Nephron (organoid): ENCODE measurements at regions not wholly inside any gene's neighbourhood (a gene's known extent, or its start where the extent isn't known, plus 50 kb on each side); places are given as distances from the start of the nearest gene placed in this dataset.
"Not testable (repeated sequence)": the region's sequence is repeated elsewhere in the genome, so short reads cannot be mapped to it uniquely, and the experiment has no call there.

Experiments
- H3K27ac Mint-ChIP-seq, 3 experiments: 2 replicates each; pipeline ENCODE4 v1.8.0; 2020; ENCODE audit warnings: mixed read lengths in 3 of 3, mild to moderate bottlenecking in 2 of 3, moderate library complexity in 1 of 3
- H3K27me3 Mint-ChIP-seq: 2 replicates; pipeline ENCODE4 v1.8.0; 2021; ENCODE audit warnings: low read depth, mild to moderate bottlenecking, moderate library complexity, mixed read lengths
- H3K36me3 Mint-ChIP-seq: 2 replicates; pipeline ENCODE4 v1.8.0; 2020; ENCODE audit warnings: low read depth, mixed read lengths
- H3K4me1 Mint-ChIP-seq: 2 replicates; pipeline ENCODE4 v1.8.0; 2020; ENCODE audit warnings: mixed read lengths
- H3K4me3 Mint-ChIP-seq, 3 experiments: 2 replicates each; pipeline ENCODE4 v1.8.0; 2020; ENCODE audit warnings: mild to moderate bottlenecking in 3 of 3, mixed read lengths in 3 of 3, moderate library complexity in 2 of 3
- H3K9me3 Mint-ChIP-seq: 2 replicates; pipeline ENCODE4 v1.8.0; 2020; ENCODE audit warnings: mixed read lengths
- CTCF ChIP-seq, 3 experiments: fragments of 200-600 bp; sonication (generic); IDR thresholded peaks; one replicate each; pipeline ENCODE4 v1.5.0; 2021; ENCODE audit warnings: antibody characterized with exemption in 3 of 3; ENCODE audit not compliant: unreplicated experiment in 3 of 3

GRCh38 chr11:127935081-127935480, 652.3 kb downstream of the ETS1 start:
- no peaks in the 10 kb centered on the region for H3K9me3 Mint-ChIP-seq
- TF ChIP-seq CTCF (IDR thresholded peaks at IDR 0.05; ENCODE audit: unreplicated experiment in 3 of 3), result no peak
- H3K36me3 Mint-ChIP-seq, result no peaks in the 10 kb centered on the region
- no peak overlapping the region for H3K27ac Mint-ChIP-seq
- no peak overlapping the region for H3K4me3 Mint-ChIP-seq
- no peaks in the 10 kb centered on the region for H3K4me1 Mint-ChIP-seq
- H3K27me3 Mint-ChIP-seq, result no peaks in the 10 kb centered on the region

- H3K36me3 Mint-ChIP-seq, result not testable (repeated sequence)
Measured at GRCh38 chr11:127933961-127934360, 653.4 kb downstream of the ETS1 start.

DNA sequence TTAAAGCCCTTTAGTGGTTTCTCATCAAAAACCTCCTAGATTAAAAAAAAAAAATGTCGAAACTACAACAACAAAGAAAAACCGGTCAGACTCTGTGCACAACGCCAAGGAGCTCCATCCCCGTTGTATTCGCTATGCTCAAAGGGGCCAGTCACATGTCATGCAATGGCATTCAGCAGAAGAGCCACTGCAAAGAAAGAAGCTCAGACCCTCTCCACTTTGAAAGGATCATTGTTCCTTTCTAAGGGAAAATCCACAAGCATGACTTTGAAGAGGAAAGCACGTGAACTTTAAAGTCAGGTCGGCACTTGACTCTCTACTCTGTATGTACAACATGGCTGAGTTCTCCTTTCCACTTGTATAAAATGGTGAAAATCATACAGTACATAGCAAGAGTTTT, 655.6 kb downstream of the ETS1 start:
- Mint-ChIP-seq H3K27me3 (no peaks in the 10 kb centered on the region), H3K4me1 (no peaks in the 10 kb centered on the region), H3K27ac (no peak overlapping the region), H3K4me3 (no peak overlapping the region), H3K9me3 (no peaks in the 10 kb centered on the region), H3K36me3 (no peaks in the 10 kb centered on the region)
- TF ChIP-seq CTCF (IDR thresholded peaks at IDR 0.05; ENCODE audit: unreplicated experiment in 3 of 3), result no peak

More at GRCh38 chr11:127933961-127934360, 653.4 kb downstream of the ETS1 start:
- H3K27ac Mint-ChIP-seq, H3K27me3 Mint-ChIP-seq, H3K4me1 Mint-ChIP-seq, H3K4me3 Mint-ChIP-seq, H3K9me3 Mint-ChIP-seq: not testable (repeated sequence)

DNA sequence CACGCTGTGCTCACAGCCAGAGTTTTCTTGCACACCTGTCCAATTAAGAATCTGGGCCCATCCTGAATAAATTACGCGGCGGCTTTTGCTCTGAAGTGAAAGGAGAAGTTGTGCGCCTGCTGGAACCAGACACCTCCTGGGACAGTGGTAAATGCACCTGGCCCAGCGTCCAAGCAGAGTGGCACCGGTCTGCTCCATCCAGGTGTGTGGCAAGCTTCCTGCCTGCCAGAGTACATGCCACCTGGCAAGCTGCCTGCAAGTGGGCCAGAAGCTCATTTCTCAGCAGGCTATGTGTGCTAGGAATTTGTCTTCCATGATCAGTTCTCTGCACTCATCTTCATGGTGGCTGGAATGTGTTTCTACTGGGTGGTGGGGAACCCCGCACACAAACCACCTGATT, 660.6 kb downstream of the ETS1 start:
- Mint-ChIP-seq H3K36me3 (no peaks in the 10 kb centered on the region), H3K4me1 (no peaks in the 10 kb centered on the region), H3K27me3 (no peaks in the 10 kb centered on the region), H3K27ac (no peak overlapping the region), H3K9me3 (no peaks in the 10 kb centered on the region), H3K4me3 (no peak overlapping the region)
- TF ChIP-seq CTCF (IDR thresholded peaks at IDR 0.05; ENCODE audit: unreplicated experiment in 3 of 3), result no peak

DNA sequence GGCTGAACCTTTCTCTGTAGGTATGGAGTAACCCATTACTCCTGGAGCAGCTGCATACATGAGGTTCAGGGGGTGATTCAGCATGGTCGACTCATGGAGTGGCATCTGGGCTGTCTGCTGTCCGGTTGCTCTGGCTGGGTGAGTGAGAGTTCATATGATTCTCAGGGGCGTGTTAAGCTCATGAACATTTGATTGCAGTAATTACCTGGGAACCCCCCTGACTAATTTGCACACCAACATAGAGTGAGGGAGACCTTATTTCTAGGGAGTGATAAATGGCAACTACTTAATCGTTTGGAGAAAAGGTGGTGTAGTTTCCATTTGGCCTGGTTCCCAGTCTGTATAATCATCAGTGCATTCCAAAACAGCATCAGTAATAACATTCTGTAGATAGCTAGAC, 661.9 kb downstream of the ETS1 start:
- TF ChIP-seq CTCF (IDR thresholded peaks at IDR 0.05; ENCODE audit: unreplicated experiment in 3 of 3), result no peak
- Mint-ChIP-seq H3K27ac (no peak overlapping the region), H3K9me3 (peaks cover 4% of the 10 kb centered on the region), H3K4me1 (no peaks in the 10 kb centered on the region), H3K4me3 (no peak overlapping the region), H3K36me3 (peaks cover under 1% of the 10 kb centered on the region), H3K27me3 (no peaks in the 10 kb centered on the region)

- H3K4me1 Mint-ChIP-seq, result no peaks in the 10 kb centered on the region
- no peak overlapping the region for H3K27ac Mint-ChIP-seq
- H3K4me3 Mint-ChIP-seq, result no peak overlapping the region
- H3K9me3 Mint-ChIP-seq, result peaks cover 39% of the 10 kb centered on the region
- no peak for TF ChIP-seq CTCF (IDR thresholded peaks at IDR 0.05; ENCODE audit: unreplicated experiment in 3 of 3)
- peaks cover 11% of the 10 kb centered on the region for H3K36me3 Mint-ChIP-seq
- H3K27me3 Mint-ChIP-seq, result no peaks in the 10 kb centered on the region
Measured at GRCh38 chr11:127919206-127920000, 668.0 kb downstream of the ETS1 start.
